Mucosa of rectum (tissue), 2 donors: ENCODE measurements at regions not wholly inside any gene's neighbourhood (a gene's known extent, or its start where the extent isn't known, plus 50 kb on each side); places are given as distances from the start of the nearest gene placed in this dataset.

Experiments
- H3K27ac ChIP-seq, 2 donors: one replicate each; pipeline ENCODE4 v1.7.0; 2013; ENCODE audit warnings: inconsistent platforms in 2 of 2, low read depth in 2 of 2, low read length in 2 of 2
- H3K27me3 ChIP-seq, 2 donors: one replicate each; pipeline ENCODE4 v1.7.0; 2013; ENCODE audit warnings: low read length in 2 of 2; ENCODE audit not compliant: control insufficient read depth in 2 of 2, insufficient read depth in 2 of 2
- H3K36me3 ChIP-seq, 2 donors: one replicate each; pipeline ENCODE4 v1.7.0; 2013; ENCODE audit warnings: low read length in 2 of 2; ENCODE audit not compliant: control insufficient read depth in 2 of 2, insufficient read depth in 2 of 2
- H3K4me1 ChIP-seq, 2 donors: one replicate each; pipeline ENCODE4 v1.7.0; 2013; ENCODE audit warnings: low read length in 2 of 2, mild to moderate bottlenecking in 1 of 2; ENCODE audit not compliant: control insufficient read depth in 2 of 2, insufficient read depth in 2 of 2
- H3K4me3 ChIP-seq, 2 donors: one replicate each; pipeline ENCODE4 v1.7.0; 2013; ENCODE audit warnings: low read length in 2 of 2
- H3K9ac ChIP-seq, 2 donors: one replicate each; pipeline ENCODE4 v1.7.0; 2013; ENCODE audit warnings: low read length in 2 of 2, low read depth in 1 of 2, mild to moderate bottlenecking in 1 of 2
- H3K9me3 ChIP-seq, 2 donors: one replicate each; pipeline ENCODE4 v1.7.0; 2013; ENCODE audit warnings: low read length in 2 of 2; ENCODE audit not compliant: control insufficient read depth in 2 of 2
- donor health status: healthy.
- donor health status: Normal muscosa, but diverticular disease.

GRCh38 chr2:12001621-12002020 is 255.2 kb downstream of the LPIN1 start:
- H3K27me3 ChIP-seq: no peaks in the 10 kb centered on the region
- no peaks in the 10 kb centered on the region for H3K9me3 ChIP-seq
- no peak overlapping the region for H3K27ac ChIP-seq
- H3K36me3 ChIP-seq: no peaks in the 10 kb centered on the region
- no peak overlapping the region for H3K4me3 ChIP-seq
- H3K9ac ChIP-seq: no peak overlapping the region
- H3K4me1 ChIP-seq: no peaks in the 10 kb centered on the region

GRCh38 chr2:12002215-12002614 is 255.8 kb downstream of the LPIN1 start:
- no peaks in the 10 kb centered on the region for H3K9me3 ChIP-seq
- no peak overlapping the region for H3K27ac ChIP-seq
- H3K27me3 ChIP-seq: no peaks in the 10 kb centered on the region
- H3K4me3 ChIP-seq: no peak overlapping the region
- no peak overlapping the region for H3K9ac ChIP-seq
- H3K4me1 ChIP-seq: no peaks in the 10 kb centered on the region
- H3K36me3 ChIP-seq: no peaks in the 10 kb centered on the region

GRCh38 chr2:12004713-12005112 is 258.3 kb downstream of the LPIN1 start:
- Histone ChIP-seq H3K27me3 (no peaks in the 10 kb centered on the region), H3K27ac (no peak overlapping the region), H3K9me3 (no peaks in the 10 kb centered on the region), H3K9ac (no peak overlapping the region), H3K4me1 (no peaks in the 10 kb centered on the region), H3K4me3 (no peak overlapping the region), H3K36me3 (no peaks in the 10 kb centered on the region)

GRCh38 chr2:12005886-12006681 is 259.7 kb downstream of the LPIN1 start:
- Histone ChIP-seq H3K9ac (no peak overlapping the region), H3K4me3 (no peak overlapping the region), H3K4me1 (no peaks in the 10 kb centered on the region), H3K27ac (no peak overlapping the region), H3K9me3 (no peaks in the 10 kb centered on the region), H3K36me3 (no peaks in the 10 kb centered on the region), H3K27me3 (no peaks in the 10 kb centered on the region)

- H3K27me3 ChIP-seq: no peaks in the 10 kb centered on the region
- no peaks in the 10 kb centered on the region for H3K4me1 ChIP-seq
- H3K36me3 ChIP-seq: no peaks in the 10 kb centered on the region
- H3K4me3 ChIP-seq: no peak overlapping the region
- H3K9ac ChIP-seq: no peak overlapping the region
- H3K9me3 ChIP-seq: no peaks in the 10 kb centered on the region
- no peak overlapping the region for H3K27ac ChIP-seq
Observed at GRCh38 chr2:12006850-12007249, 260.4 kb downstream of the LPIN1 start.

- H3K27me3 ChIP-seq: no peaks in the 10 kb centered on the region
- H3K27ac ChIP-seq: no peak overlapping the region
- no peaks in the 10 kb centered on the region for H3K4me1 ChIP-seq
- H3K36me3 ChIP-seq: no peaks in the 10 kb centered on the region
- no peak overlapping the region for H3K9ac ChIP-seq
- H3K4me3 ChIP-seq: no peak overlapping the region
- H3K9me3 ChIP-seq: no peaks in the 10 kb centered on the region
Observed at GRCh38 chr2:12007282-12007681, 260.9 kb downstream of the LPIN1 start.

GRCh38 chr2:12008425-12009061 is 262.1 kb downstream of the LPIN1 start:
- Histone ChIP-seq H3K9ac (no peak overlapping the region), H3K36me3 (no peaks in the 10 kb centered on the region), H3K4me1 (no peaks in the 10 kb centered on the region)

GRCh38 chr2:12009323-12009905 is 263.0 kb downstream of the LPIN1 start:
- Histone ChIP-seq H3K27ac (no peak overlapping the region), H3K36me3 (no peaks in the 10 kb centered on the region), H3K4me3 (no peak overlapping the region), H3K4me1 (no peaks in the 10 kb centered on the region), H3K27me3 (no peaks in the 10 kb centered on the region), H3K9ac (no peak overlapping the region), H3K9me3 (no peaks in the 10 kb centered on the region)

More at GRCh38 chr2:12008425-12009061, 262.1 kb downstream of the LPIN1 start:
- Histone ChIP-seq H3K4me3 (no peak overlapping the region), H3K9me3 (no peaks in the 10 kb centered on the region), H3K27ac (no peak overlapping the region), H3K27me3 (no peaks in the 10 kb centered on the region)

- H3K9me3 ChIP-seq: no peaks in the 10 kb centered on the region
- H3K27ac ChIP-seq: no peak overlapping the region
- H3K27me3 ChIP-seq: no peaks in the 10 kb centered on the region
- H3K4me3 ChIP-seq: no peak overlapping the region
- H3K36me3 ChIP-seq: no peaks in the 10 kb centered on the region
- H3K9ac ChIP-seq: no peak overlapping the region
- no peaks in the 10 kb centered on the region for H3K4me1 ChIP-seq
Observed at GRCh38 chr2:12010059-12010458, 263.6 kb downstream of the LPIN1 start.

- no peak overlapping the region for H3K27ac ChIP-seq
- H3K27me3 ChIP-seq: no peaks in the 10 kb centered on the region
- no peaks in the 10 kb centered on the region for H3K9me3 ChIP-seq
- H3K36me3 ChIP-seq: no peaks in the 10 kb centered on the region
- H3K4me1 ChIP-seq: no peaks in the 10 kb centered on the region
- H3K4me3 ChIP-seq: no peak overlapping the region
- H3K9ac ChIP-seq: no peak overlapping the region
Observed at GRCh38 chr2:12010779-12011178, 264.3 kb downstream of the LPIN1 start.
